SK-N-SH treated with all-trans-retinoic acid at 6 μM for 48 hours (cell line): ENCODE measurements at regions not wholly inside any gene's neighbourhood (a gene's known extent, or its start where the extent isn't known, plus 50 kb on each side); places are given as distances from the start of the nearest gene placed in this dataset.

ENCODE experiments used
- PATZ1 ChIP-seq: fragments of 250-450 bp; sonication (Bioruptor Pico); IDR thresholded peaks from 2 replicates; pipeline ENCODE4 v1.8.0; 2020; ENCODE audit warnings: mild to moderate bottlenecking, moderate library complexity, borderline replicate concordance
- RARB ChIP-seq: fragments of 250-450 bp; sonication (Bioruptor Pico); IDR thresholded peaks from 2 replicates; pipeline ENCODE4 v1.8.0; 2021; ENCODE audit warnings: mild to moderate bottlenecking, moderate library complexity
- ZFP30 ChIP-seq: fragments of 450-650 bp; formaldehyde crosslinking; IDR thresholded peaks from 2 replicates; pipeline ENCODE4 v1.5.0; 2022; ENCODE audit warnings: mild to moderate bottlenecking, moderate library complexity
- ZNF70 ChIP-seq: fragments of 450-650 bp; formaldehyde crosslinking; IDR thresholded peaks from 2 replicates; pipeline ENCODE4 v1.5.0; 2020; ENCODE audit warnings: mild to moderate bottlenecking, moderate library complexity

- no peak for TF ChIP-seq ZFP30 (CRISPR knock-in tag)
- TF ChIP-seq PATZ1 (CRISPR knock-in tag): no peak
- no peak for TF ChIP-seq RARB (CRISPR knock-in tag)
- TF ChIP-seq ZNF70: no peak
Measured at GRCh38 chrX:98191003-98191402, 1307.3 kb downstream of the RPA4 start.
